ENCODE measurements at regions not wholly inside any gene's neighbourhood (a gene's known extent, or its start where the extent isn't known, plus 50 kb on each side); places are given as distances from the start of the nearest gene placed in this dataset.
"Not testable (repeated sequence)": the region's sequence is repeated elsewhere in the genome, so short reads cannot be mapped to it uniquely, and the experiment has no call there.

GRCh38 chr9:73434826-73435225 is 283.2 kb downstream of the ANXA1 start:
- Mint-ChIP-seq H3K27ac (no peak overlapping the region), H3K4me3 (no peak overlapping the region), H3K36me3 (no peaks in the 10 kb centered on the region), H3K27me3 (ENCODE audit: low read depth) (no peaks in the 10 kb centered on the region), H3K4me1 (no peaks in the 10 kb centered on the region), H3K9me3 (no peaks in the 10 kb centered on the region)
- TF ChIP-seq CTCF (IDR thresholded peaks at IDR 0.05; ENCODE audit: unreplicated experiment) = no peak
- no peak for DNase-seq (ENCODE audit: low spot score in 2 of 2, unreplicated experiment in 2 of 2)

GRCh38 chr9:73437758-73438157 is 286.1 kb downstream of the ANXA1 start:
- no peak for DNase-seq (ENCODE audit: low spot score in 2 of 2, unreplicated experiment in 2 of 2)
- H3K4me3 Mint-ChIP-seq = no peak overlapping the region
- H3K4me1 Mint-ChIP-seq = no peaks in the 10 kb centered on the region
- H3K36me3 Mint-ChIP-seq = no peaks in the 10 kb centered on the region
- H3K27ac Mint-ChIP-seq = no peak overlapping the region
- TF ChIP-seq CTCF (IDR thresholded peaks at IDR 0.05; ENCODE audit: unreplicated experiment) = no peak
- no peaks in the 10 kb centered on the region for H3K9me3 Mint-ChIP-seq
- no peaks in the 10 kb centered on the region for H3K27me3 Mint-ChIP-seq (ENCODE audit: low read depth)

- H3K27ac Mint-ChIP-seq; H3K4me1 Mint-ChIP-seq; H3K4me3 Mint-ChIP-seq; H3K36me3 Mint-ChIP-seq; H3K9me3 Mint-ChIP-seq; DNase-seq (ENCODE audit: low spot score in 2 of 2, unreplicated experiment in 2 of 2); H3K27me3 Mint-ChIP-seq (ENCODE audit: low read depth): not testable (repeated sequence)
Measured at GRCh38 chr9:73439839-73440238, 288.2 kb downstream of the ANXA1 start.

GRCh38 chr9:73441223-73441622 is 289.6 kb downstream of the ANXA1 start:
- Mint-ChIP-seq H3K27ac (no peak overlapping the region), H3K4me1 (peaks cover 5% of the 10 kb centered on the region)
- DNase-seq (ENCODE audit: low spot score in 2 of 2, unreplicated experiment in 2 of 2) = no peak

GRCh38 chr9:73441890-73442818 is 290.5 kb downstream of the ANXA1 start:
- Mint-ChIP-seq H3K36me3 (no peaks in the 10 kb centered on the region), H3K27ac (no peak overlapping the region), H3K9me3 (no peaks in the 10 kb centered on the region), H3K4me1 (peaks cover 5% of the 10 kb centered on the region), H3K27me3 (ENCODE audit: low read depth) (no peaks in the 10 kb centered on the region), H3K4me3 (no peak overlapping the region)
- TF ChIP-seq CTCF (IDR thresholded peaks at IDR 0.05; ENCODE audit: unreplicated experiment) = no peak
- DNase-seq (ENCODE audit: low spot score in 2 of 2, unreplicated experiment in 2 of 2) = no peak

More at GRCh38 chr9:73441223-73441622, 289.6 kb downstream of the ANXA1 start:
- no peak overlapping the region for H3K4me3 Mint-ChIP-seq
- no peaks in the 10 kb centered on the region for H3K27me3 Mint-ChIP-seq (ENCODE audit: low read depth)
- no peak for TF ChIP-seq CTCF (IDR thresholded peaks at IDR 0.05; ENCODE audit: unreplicated experiment)
- H3K9me3 Mint-ChIP-seq = no peaks in the 10 kb centered on the region
- no peaks in the 10 kb centered on the region for H3K36me3 Mint-ChIP-seq

GRCh38 chr9:73444821-73445220 is 293.2 kb downstream of the ANXA1 start:
- Mint-ChIP-seq H3K27me3 (ENCODE audit: low read depth) (no peaks in the 10 kb centered on the region), H3K9me3 (no peaks in the 10 kb centered on the region), H3K4me3 (no peak overlapping the region), H3K27ac (no peak overlapping the region), H3K36me3 (no peaks in the 10 kb centered on the region), H3K4me1 (peaks cover 5% of the 10 kb centered on the region)
- no peak for DNase-seq (ENCODE audit: low spot score in 2 of 2, unreplicated experiment in 2 of 2)
- TF ChIP-seq CTCF (IDR thresholded peaks at IDR 0.05; ENCODE audit: unreplicated experiment) = no peak

- H3K4me1 Mint-ChIP-seq; DNase-seq (ENCODE audit: low spot score in 2 of 2, unreplicated experiment in 2 of 2); H3K27ac Mint-ChIP-seq; H3K9me3 Mint-ChIP-seq; H3K4me3 Mint-ChIP-seq; H3K36me3 Mint-ChIP-seq; H3K27me3 Mint-ChIP-seq (ENCODE audit: low read depth): not testable (repeated sequence)
Measured at GRCh38 chr9:73445384-73445783, 293.7 kb downstream of the ANXA1 start.
